ENCODE measurements at regions not wholly inside any gene's neighbourhood (a gene's known extent, or its start where the extent isn't known, plus 50 kb on each side); places are given as distances from the start of the nearest gene placed in this dataset.

GRCh38 chr1:190658907-190659306, 181.2 kb upstream of the BRINP3 start:
- no peak for TF ChIP-seq CTCF (IDR thresholded peaks at IDR 0.05)
- TF ChIP-seq EZH2 (IDR thresholded peaks at IDR 0.05) = no peak
